ENCODE measurements at regions not wholly inside any gene's neighbourhood (a gene's known extent, or its start where the extent isn't known, plus 50 kb on each side); places are given as distances from the start of the nearest gene placed in this dataset.

DNA sequence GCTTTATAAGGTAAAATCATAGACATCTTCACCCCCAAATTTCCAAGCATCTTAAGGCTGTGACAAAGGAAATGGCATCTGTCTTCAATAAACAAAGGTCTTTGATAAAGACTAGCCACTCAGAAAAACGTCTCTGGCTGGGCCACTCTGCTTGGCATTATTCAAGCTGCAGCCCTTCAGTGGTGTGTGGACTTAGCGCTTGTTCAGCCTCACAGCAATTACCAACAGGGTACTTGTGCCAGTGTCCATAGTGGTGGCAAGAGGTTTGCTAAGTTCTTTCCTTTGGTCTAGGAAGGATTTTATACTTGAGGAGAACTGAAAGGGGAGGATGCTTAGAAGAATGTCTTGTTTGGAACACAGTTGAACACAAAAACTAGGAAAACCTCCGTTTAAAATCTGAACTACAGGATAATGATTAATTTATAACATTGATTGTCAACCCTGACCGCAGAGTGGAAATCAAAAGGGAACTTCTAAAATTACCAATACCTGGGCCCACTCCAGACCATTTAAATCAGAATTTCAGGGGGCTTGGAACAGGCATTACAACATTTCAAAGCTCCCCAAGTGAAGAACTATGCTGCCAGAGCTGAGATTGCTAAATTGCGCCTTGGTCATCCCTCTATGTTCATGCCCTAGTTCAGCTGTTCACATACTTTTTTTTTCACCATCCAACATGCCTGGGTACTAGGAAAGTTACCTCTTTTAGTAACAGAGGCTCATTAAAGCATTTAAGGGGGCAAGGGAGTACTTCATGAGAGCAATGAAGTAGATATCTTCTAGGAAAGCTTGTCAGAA is 378.5 kb downstream of the FRK start:
- TF ChIP-seq CREM (IDR thresholded peaks at IDR 0.05; ENCODE audit: low read depth), result no peak
- TF ChIP-seq RAD21 (IDR thresholded peaks at IDR 0.05; ENCODE audit: insufficient read depth, low read depth, low read length), result no peak
- no peak for TF ChIP-seq POLR2AphosphoS5 (IDR thresholded peaks at IDR 0.05; ENCODE audit: low read length)
- TF ChIP-seq, protein P1, sequence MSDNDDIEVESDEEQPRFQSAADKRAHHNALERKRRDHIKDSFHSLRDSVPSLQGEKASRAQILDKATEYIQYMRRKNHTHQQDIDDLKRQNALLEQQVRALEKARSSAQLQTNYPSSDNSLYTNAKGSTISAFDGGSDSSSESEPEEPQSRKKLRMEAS (IDR thresholded peaks at IDR 0.05; ENCODE audit: low read depth, low read length), result no peak
- TF ChIP-seq TAF1 (IDR thresholded peaks at IDR 0.05; ENCODE audit: borderline replicate concordance, low read depth, low read length), result no peak
- no peak for TF ChIP-seq CREB1 (IDR thresholded peaks at IDR 0.05; ENCODE audit: low read depth)
- no peak for TF ChIP-seq LARP7 (IDR thresholded peaks at IDR 0.05)
- TF ChIP-seq, protein P2, sequence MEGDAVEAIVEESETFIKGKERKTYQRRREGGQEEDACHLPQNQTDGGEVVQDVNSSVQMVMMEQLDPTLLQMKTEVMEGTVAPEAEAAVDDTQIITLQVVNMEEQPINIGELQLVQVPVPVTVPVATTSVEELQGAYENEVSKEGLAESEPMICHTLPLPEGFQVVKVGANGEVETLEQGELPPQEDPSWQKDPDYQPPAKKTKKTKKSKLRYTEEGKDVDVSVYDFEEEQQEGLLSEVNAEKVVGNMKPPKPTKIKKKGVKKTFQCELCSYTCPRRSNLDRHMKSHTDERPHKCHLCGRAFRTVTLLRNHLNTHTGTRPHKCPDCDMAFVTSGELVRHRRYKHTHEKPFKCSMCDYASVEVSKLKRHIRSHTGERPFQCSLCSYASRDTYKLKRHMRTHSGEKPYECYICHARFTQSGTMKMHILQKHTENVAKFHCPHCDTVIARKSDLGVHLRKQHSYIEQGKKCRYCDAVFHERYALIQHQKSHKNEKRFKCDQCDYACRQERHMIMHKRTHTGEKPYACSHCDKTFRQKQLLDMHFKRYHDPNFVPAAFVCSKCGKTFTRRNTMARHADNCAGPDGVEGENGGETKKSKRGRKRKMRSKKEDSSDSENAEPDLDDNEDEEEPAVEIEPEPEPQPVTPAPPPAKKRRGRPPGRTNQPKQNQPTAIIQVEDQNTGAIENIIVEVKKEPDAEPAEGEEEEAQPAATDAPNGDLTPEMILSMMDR (IDR thresholded peaks at IDR 0.05 in 2 of 3, conservative IDR thresholded peaks at IDR 0.05 in 1 of 3; ENCODE audit: control insufficient read depth in 2 of 3, extremely low read depth in 1 of 3, insufficient read depth in 1 of 3, low read depth in 3 of 3, low read length in 3 of 3), result no peak
- no peak for TF ChIP-seq SMC3 (IDR thresholded peaks at IDR 0.05; ENCODE audit: borderline replicate concordance, low read length)
- TF ChIP-seq BMI1 (IDR thresholded peaks at IDR 0.05; ENCODE audit: borderline replicate concordance), result no peak
- no peak for TF ChIP-seq EZH2 (IDR thresholded peaks at IDR 0.05; ENCODE audit: borderline replicate concordance, control insufficient read depth, low read depth, low read length)
